ENCODE measurements at regions not wholly inside any gene's neighbourhood (a gene's known extent, or its start where the extent isn't known, plus 50 kb on each side); places are given as distances from the start of the nearest gene placed in this dataset.

GRCh38 chr2:59232394-59233165 lies 991.5 kb upstream of the FANCL start:
- TF ChIP-seq POLR2AphosphoS5 (IDR thresholded peaks at IDR 0.05) (no peak), CTCF (IDR thresholded peaks at IDR 0.05) (no peak), POLR2A (IDR thresholded peaks at IDR 0.05) (no peak)
